ENCODE measurements at regions not wholly inside any gene's neighbourhood (a gene's known extent, or its start where the extent isn't known, plus 50 kb on each side); places are given as distances from the start of the nearest gene placed in this dataset.

- DNase-seq (no peak), ATAC-seq (replicated peaks in 1 of 2) (no peak)
- no peak overlapping the region for H3K4me3 Mint-ChIP-seq
- H3K36me3 Mint-ChIP-seq (ENCODE audit: insufficient read depth in 2 of 2) = no peaks in the 10 kb centered on the region
- H3K4me1 Mint-ChIP-seq (ENCODE audit: low read depth) = no peaks in the 10 kb centered on the region
- H3K27me3 Mint-ChIP-seq (ENCODE audit: low read depth) = peaks cover 14% of the 10 kb centered on the region
- H3K27ac Mint-ChIP-seq = no peak overlapping the region
- H3K9me3 Mint-ChIP-seq = no peaks in the 10 kb centered on the region
Measured at GRCh38 chr2:129929321-129930290, 49.9 kb upstream of the RAB6C start.
